Lung microvascular endothelial cell (primary cell): ENCODE measurements at regions not wholly inside any gene's neighbourhood (a gene's known extent, or its start where the extent isn't known, plus 50 kb on each side); places are given as distances from the start of the nearest gene placed in this dataset.
"Not testable (repeated sequence)": the region's sequence is repeated elsewhere in the genome, so short reads cannot be mapped to it uniquely, and the experiment has no call there.

Source experiments
- DNase-seq, 2 donors: peaks; one replicate each; pipeline versions ENCODE4 v3.0.0 to v3.0.0-alpha.2; 2010; ENCODE audit warnings: low read depth in 2 of 2

DNA sequence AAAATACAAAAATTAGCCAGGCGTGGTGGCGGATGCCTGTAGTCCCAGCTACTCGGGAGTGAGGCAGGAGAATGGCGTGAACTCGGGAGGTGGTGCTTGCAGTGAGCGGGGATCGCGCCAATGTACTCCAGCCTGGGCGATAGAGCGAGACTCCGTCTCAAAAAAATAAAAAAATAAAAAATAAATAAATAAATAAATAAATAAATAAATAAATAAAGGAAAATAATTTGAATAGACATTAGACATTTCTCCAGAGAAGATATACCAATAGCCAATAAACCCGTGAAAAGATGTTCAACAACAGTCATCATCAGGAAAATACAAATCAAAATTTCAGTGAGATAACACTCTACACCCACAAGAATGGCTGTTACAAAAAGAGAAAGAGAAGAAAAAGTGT lies 1302.4 kb upstream of the GYPC start:
- DNase-seq = not testable (repeated sequence)

- no peak for DNase-seq
Measured at GRCh38 chr2:125364192-125364983, 1291.6 kb upstream of the GYPC start.

GRCh38 chr2:125364984-125365265 lies 1291.0 kb upstream of the GYPC start:
- no peak for DNase-seq

- no peak for DNase-seq
Measured at GRCh38 chr2:125371867-125372266, 1284.1 kb upstream of the GYPC start.

DNA sequence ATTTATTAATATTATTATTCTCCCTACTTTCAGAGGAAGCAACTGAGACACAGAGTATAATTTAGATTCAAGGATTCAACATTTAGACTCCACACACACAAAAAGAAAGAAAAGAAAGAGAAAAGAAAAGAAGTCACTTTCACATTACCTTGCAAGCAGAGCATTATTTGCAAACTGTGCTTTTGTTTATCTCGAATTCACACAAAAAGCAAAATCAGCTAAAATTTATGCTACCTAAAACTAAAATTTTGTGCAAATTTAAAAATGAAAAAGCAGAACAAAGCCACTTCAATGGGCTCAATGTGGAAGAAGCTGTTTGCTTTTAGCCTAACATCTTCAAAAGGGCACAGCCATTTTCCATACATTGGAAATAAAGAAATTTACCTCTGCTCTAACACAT lies 1282.7 kb upstream of the GYPC start:
- DNase-seq = no peak

GRCh38 chr2:125386074-125386473 lies 1269.9 kb upstream of the GYPC start:
- no peak for DNase-seq

DNA sequence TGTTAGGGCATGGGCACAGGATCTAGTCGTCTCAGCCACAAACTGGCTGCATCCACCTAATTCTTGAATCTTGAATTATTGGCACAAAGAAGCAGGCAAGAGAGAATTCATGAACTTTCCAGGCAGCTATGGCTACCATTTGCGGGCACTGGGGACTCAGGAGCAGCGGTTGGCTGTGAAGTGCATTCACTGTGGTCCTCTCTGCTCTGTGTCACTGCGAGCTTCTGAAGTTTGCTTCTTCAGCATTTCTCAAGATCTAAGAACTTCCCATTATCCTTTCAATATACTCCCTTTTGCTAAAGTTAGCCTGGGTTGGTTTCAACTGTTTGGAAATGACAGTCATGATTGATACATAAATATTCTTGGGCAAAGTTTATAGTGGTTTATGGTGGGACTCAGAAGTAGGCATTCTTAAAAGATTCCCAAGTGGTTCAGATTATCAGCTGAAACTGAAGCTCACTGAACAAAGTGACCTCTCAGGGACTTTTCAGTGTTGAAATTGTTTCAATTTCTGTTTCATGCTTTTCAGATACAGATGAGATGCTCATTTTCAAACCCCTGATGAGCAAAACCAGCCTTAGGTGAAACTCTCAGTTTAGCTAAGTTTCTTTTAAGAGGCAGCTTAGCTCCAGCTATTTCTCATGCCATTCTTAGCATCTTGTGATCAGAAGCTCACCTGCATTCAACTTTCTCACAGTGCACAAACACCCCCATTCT lies 1258.3 kb upstream of the GYPC start:
- no peak for DNase-seq

GRCh38 chr2:125398738-125399524 lies 1257.0 kb upstream of the GYPC start:
- DNase-seq = no peak

- DNase-seq = peak; percentile 2 to 49
Measured at GRCh38 chr2:125405816-125406215, 1250.1 kb upstream of the GYPC start.

DNA sequence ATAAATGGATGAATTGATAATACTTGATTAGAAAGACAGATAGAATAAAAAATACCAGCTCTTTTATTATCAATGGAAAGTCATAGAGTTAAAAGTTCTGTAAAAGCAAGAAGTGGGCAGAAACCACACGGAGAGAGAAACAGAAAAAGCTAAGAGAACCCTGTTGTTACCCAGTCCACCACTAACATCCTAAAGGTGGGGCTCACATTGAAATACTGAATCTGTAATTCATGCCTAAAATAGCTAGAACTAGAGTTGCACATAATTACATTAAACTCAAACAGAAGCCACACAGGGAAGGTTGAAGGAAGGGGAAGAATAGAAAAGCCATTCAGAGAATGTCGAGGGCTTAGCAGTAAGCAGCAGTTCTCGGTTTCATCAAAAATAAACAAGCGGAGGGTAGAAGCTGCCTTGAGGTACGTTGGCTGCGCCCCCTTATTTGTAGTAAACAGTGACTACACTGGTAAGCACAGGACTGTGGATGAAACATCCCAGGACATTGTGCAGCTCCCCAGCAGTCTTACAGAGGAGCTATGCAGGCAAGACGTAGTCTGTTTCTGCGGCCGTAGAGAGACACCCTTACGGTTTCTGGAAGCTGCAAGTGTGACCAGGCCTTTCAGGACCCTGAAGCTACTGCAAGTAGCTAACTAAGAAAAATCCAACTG lies 1247.0 kb upstream of the GYPC start:
- DNase-seq = no peak

DNA sequence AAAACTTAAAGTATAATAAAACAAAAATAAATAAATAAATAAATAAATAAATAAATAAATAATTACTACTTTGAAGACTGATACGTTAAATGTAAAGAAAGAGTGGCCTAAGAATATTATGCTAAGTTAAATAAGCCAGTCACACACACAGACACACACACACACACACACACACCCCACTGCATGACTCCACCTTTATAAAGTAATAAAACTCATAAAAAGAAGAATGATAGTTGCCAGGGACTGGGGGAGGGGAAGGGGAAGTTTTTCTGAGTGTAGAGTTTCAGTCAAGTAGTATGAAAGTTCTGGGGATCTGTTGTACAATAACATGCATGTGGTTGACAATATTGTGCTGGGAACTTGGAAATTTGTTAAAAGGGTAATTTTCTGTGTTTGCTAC lies 1237.5 kb upstream of the GYPC start:
- no peak for DNase-seq

DNA sequence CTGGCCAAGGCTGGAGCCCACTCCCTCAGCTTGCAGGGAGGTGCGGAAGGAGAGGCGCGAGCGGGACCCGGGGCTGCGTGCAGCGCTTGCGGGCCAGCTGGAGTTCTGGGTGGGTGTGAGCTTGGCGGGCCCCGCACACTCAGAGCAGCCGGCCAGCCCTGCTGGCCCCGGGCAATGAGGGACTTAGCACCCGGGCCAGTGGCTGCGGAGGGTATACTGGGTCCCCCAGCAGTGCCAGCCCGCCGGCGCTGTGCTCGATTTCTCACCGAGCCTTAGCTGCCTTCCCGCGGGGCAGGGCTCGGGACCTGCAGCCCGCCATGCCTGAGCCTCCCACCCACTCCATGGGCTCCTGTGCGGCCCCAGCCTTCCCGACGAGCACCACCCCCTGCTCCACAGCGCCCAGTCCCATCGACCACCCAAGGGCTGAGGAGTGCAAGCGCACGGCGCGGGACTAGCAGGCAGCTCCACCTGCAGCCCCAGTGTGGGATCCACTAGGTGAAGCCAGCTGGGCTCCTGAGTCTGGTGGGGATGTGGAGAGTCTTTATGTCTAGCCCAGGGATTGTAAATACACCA lies 1233.7 kb upstream of the GYPC start:
- not testable (repeated sequence) for DNase-seq

DNA sequence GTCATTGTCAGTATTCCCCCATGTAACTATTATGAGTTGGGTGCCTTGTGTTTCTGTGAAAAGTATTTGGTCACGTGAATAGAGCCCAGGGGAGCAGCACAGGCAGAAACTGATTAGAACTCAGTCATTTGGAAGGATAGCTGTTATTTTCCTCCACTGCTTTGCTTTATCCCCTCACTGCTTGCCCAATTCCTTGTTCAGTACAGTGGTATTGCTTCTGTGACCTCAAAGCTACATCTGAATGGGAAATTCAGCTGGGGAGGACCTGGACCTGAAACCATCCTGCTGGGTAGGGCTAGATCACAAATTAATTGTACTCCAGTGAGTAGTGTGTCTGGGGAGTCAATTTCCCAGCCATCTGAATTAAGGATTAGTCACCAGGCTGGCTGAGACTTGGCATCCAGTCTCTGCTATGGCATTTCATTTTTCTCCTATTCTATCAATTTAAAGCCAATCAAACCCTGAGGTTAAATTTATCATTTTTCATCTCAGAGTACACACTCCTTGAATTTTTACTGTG lies 1231.6 kb upstream of the GYPC start:
- no peak for DNase-seq

GRCh38 chr2:125427721-125428315 lies 1228.1 kb upstream of the GYPC start:
- no peak for DNase-seq

DNA sequence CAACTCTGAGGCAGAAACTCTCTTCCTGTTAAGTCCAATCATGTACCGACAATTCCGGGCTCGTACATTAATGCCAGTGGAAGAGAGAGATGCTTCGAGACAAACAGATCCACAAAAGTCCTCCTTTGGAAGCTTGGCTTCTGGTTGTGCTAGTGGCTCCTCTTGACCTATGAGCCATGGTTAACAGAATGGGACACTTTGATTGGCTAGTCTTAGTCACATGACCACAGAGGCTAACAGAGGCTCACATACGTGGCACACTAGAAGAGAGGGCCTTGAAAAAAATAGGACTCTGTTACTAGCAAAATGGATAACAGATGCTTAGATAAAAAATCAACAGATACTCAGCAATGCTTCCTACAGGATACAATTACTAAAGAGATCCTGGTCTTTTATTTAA lies 1211.9 kb upstream of the GYPC start:
- DNase-seq = no peak

- no peak for DNase-seq
Measured at GRCh38 chr2:125445495-125445894, 1210.5 kb upstream of the GYPC start.

DNA sequence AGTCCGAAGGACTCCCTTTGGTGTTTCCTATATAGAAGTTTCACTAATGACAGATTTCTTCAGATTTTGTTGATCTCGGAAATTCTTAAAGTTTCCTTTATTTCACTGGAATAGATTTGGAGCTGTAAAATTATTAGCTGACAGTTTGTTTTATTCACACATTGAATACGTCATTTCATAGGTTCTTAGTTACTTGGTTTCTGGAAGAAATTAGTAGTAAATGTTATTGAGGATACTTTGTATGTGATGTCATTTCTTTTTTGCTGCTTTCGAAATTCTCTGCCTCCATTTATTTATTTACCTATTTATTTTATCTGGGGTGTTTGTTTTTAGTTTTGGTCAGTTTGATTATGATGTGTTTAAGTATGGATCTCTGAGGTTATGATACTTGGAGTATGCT lies 1205.9 kb upstream of the GYPC start:
- no peak for DNase-seq

GRCh38 chr2:125455110-125455509 lies 1200.8 kb upstream of the GYPC start:
- no peak for DNase-seq

DNA sequence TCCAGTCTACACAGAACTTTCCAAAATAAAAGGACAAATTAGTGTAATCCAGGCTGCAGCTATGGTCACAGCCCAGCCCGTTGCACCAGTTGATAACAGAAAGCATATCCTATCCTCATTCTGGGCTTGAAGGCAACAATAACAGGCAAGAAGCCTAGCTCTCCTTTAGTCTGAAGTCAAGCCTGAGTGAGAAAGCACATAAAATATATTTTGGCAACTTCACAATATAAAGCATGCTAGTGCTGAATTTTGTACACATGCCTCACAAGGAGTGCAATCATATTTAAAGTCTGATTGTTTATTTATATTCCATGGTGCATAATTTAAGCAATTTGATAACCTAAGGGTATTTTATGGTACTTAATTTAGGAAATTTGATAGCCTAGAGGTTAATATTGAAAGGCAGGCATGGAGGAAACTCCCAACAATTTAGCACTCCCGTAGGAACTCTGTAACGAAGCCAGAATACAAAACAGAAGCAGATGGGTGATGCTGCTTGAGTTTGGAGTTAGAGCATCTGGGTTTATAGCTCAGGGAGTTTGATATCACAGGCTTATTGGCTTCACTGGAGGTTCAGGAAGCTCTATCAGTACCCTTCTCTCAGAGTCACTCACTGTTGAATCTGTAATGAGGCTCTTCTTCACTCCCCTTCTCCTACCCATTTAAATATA lies 1199.1 kb upstream of the GYPC start:
- no peak for DNase-seq

- DNase-seq = no peak
Measured at GRCh38 chr2:125471963-125472362, 1184.0 kb upstream of the GYPC start.
